HT-29 (cell line): ENCODE measurements at regions not wholly inside any gene's neighbourhood (a gene's known extent, or its start where the extent isn't known, plus 50 kb on each side); places are given as distances from the start of the nearest gene placed in this dataset.

ENCODE experiments used
- DNase-seq: peaks from one replicate; pipeline ENCODE4 v3.0.0-alpha.2; 2015; ENCODE audit warnings: low spot score

DNA sequence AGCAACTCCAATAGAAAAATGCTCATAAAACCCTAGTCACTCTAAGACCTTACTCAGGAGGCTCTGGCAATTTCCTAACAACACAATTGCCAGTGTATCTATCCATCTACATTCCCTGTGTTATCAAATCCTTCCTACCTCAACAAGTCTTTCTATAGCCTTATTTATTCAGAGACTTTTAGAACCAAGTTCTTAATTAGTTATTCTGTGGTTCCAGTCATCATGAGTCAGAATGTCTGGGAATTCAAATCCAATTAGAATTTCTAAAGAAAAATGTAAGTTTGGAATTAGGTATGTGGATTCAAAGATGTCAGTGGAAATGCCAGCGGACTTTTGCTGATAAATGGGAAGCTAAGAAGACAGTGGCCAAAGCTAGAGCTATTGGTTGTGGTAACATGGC lies 302.6 kb upstream of the C1orf87 start:
- no peak for DNase-seq

DNA sequence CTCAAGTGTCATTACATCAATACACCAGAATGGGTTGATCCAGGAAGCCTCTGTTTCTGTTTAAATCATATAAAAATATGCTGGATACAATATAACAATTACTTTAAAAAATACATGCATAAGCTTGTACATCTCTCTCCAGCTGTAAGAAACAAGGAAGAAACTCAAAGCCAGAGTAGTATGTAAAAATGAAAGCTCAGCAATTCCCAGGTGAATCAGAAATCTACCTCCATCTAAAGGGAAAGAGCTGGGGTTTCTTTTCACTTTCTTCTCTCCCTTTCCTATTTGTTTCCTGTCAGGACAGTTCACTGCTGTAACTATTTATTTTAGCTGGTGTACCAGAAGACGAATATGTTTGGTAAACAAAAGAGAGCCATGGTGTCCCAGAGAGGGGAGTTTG lies 301.0 kb upstream of the C1orf87 start:
- DNase-seq = no peak

GRCh38 chr1:60367532-60367931 lies 294.0 kb upstream of the C1orf87 start:
- DNase-seq = no peak

GRCh38 chr1:60359431-60359830 lies 285.9 kb upstream of the C1orf87 start:
- DNase-seq = no peak

GRCh38 chr1:60350531-60350930 lies 277.0 kb upstream of the C1orf87 start:
- no peak for DNase-seq

GRCh38 chr1:60348884-60349283 lies 275.3 kb upstream of the C1orf87 start:
- no peak for DNase-seq

DNA sequence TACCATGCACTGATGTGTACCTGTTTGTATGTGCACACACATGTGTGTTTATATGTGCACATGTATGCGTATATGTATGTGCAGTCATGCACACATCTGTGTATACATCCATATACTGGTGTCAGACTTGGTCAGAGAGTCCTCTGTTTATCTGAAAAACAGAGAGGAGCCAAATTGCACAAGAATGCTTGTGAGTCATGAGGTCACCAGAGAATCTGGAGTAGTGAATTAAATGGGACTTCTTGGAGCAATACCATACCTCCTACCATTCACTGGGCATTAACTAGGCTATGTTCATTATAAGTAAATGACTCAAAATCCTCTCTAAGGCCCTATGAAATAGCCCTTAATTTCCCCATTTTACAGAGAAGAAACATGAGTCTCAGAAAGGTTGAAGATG lies 272.1 kb upstream of the C1orf87 start:
- DNase-seq = no peak

- no peak for DNase-seq
These were observed 271.5 kb upstream of the C1orf87 start for GRCh38 chr1:60345049-60345448.

- no peak for DNase-seq
These were observed 270.2 kb upstream of the C1orf87 start for GRCh38 chr1:60343736-60344135.

DNA sequence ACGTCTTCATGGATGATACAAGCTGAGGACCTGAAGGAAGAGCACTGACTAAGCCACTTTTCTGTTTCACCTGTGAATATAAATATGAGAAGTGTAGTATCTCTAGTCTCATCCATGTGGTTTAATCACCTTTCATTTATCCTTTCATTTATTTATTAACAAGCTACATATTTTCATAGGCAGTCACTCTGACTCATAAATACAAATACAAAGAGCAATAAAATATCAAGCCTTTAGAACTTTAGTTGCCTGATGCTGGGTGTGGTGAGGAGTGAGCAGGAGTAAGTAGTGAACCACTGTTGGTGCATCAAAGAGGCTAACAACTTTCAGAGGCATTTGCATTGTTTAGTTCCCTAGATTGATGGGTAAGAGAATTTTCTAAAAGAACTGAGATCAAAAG lies 269.0 kb upstream of the C1orf87 start:
- no peak for DNase-seq

GRCh38 chr1:60341274-60341673 lies 267.7 kb upstream of the C1orf87 start:
- DNase-seq = no peak

GRCh38 chr1:60331647-60332046 lies 258.1 kb upstream of the C1orf87 start:
- DNase-seq = no peak

GRCh38 chr1:60329651-60330050 lies 256.1 kb upstream of the C1orf87 start:
- DNase-seq = no peak

DNA sequence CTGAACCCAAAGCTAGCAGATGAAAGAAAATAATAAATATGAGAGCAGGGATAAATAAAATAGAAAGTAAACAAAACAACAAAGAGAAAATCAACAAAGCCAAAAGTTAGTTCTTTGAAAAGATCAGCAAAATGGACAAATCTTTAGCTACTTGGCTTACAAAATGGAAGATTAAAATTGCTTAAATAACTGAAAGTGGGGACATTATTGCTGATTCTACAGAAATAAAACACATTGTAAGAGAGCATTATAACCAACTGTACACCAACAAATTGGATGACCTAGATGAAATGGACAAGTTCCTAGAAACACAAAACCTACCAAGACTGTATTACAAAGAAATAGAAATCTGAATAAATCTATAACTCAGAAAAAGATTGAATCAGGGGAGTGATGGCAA lies 238.3 kb upstream of the C1orf87 start:
- DNase-seq = no peak

DNA sequence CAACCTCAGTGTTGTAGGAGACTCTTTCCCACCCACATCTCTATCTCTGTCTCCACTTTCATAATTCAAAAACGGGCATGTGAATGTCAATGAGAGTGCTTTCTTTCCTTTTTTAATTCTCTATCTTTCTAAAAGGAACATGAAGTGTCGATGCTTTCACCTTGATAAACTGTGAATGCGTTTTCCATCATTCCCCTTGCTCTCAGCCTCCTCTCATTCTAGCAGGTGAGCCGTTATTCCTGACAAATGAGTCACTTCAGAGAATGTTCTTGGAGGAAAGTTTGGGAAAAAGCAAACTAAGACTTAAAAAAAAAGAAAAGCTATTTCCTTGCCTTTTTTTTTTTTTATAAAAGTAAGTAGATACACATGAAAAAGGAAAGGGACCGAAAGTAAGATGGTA lies 226.0 kb upstream of the C1orf87 start:
- no peak for DNase-seq

DNA sequence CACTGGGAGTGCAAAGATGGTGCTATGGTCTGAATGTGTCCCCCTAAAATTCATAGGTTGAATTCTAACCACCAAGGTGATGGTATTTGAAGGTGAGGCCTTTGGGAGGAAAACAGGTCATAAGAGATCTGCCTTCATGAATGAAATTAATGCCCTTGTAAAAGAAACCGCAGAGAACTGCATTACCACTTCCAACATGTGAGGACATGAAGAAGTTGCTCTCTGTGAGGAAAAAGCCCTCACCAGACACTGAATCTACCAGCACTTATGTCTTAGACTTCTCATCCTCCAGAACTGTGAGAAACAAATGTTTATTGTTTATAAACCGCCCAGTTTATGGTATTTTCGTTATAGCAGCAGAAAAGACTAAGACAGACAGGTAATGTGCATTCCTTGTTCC lies 224.7 kb upstream of the C1orf87 start:
- DNase-seq = no peak

GRCh38 chr1:60296794-60297193 lies 223.2 kb upstream of the C1orf87 start:
- no peak for DNase-seq

GRCh38 chr1:60292140-60292539 lies 218.6 kb upstream of the C1orf87 start:
- no peak for DNase-seq

- no peak for DNase-seq
These were observed 216.8 kb upstream of the C1orf87 start for GRCh38 chr1:60290393-60290792.

DNA sequence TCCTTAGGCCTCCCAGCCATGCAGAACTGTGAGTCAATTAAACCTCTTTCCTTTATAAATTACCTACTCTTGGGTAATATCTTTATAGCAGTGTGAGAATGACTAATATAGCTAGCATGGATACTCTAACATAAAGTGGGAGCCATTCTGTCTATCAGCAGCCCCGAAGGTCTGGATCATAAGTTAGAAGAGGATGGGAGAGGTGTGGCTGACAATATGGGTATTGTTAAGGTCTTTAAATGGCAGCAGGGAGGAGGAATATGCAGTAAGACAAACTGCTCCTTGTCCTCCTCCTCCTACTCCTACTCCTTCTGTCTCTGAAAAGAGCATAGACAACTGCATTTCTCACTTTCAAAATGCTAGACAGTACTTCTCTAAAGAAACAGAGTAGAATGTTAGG lies 214.0 kb upstream of the C1orf87 start:
- no peak for DNase-seq

DNA sequence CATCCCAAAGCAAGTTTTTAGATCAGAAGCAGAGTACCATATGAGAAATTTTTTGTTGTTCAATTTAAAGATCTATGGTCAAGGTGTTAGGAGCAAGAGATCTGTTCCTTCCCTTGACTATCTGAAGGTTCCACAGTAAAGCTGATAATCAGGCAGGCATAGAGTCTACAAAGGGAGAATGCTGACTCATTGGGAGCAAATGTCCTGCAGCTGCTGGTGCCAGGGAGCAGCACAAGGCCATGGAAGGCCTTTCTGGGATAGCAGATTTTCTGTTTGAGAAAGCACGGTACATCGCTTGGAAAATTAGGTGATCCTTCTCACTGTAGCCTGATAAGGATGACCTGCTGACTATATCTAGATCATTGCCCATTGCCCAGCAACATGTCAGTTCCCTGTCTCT lies 210.1 kb upstream of the C1orf87 start:
- no peak for DNase-seq

GRCh38 chr1:60281360-60281932 lies 207.9 kb upstream of the C1orf87 start:
- DNase-seq = peak; percentile 85

DNA sequence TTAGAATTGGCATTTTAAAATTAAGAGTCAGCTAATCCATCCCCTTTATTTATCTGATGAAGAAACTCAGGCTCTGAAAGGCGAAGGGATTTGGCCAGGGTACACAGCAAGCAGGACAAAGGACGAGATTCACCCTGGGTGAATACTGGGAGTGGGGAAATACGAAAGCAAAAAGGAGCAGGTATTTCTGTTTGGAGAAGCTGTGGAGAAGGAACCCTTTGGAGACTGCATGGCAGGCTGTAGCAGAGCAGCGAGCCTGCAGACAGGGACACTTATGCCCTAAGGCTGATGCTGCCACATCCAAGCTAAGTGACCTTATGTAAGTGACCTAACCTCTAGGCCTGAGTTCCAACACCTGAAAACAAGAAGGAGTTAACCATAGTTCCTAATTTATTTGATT lies 207.2 kb upstream of the C1orf87 start:
- DNase-seq = no peak

DNA sequence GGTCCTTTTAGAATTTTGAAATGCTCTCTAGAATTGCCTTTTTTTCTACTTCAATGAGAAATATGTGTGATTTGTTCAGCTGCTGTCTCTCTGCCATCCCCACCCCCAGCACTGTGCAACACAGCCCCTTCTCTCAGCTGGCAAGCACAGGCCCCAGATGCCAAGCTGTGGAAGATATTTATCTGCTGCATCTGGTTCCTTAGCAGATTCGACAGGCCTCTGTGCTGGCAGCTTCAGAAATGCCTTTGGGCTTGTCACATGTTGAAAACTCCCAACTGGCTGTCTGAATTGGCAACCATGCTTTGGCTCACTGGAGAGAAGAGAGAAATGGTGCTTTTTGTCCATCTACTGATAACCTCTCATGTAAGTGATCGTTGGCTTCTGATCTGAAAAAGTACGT lies 206.7 kb upstream of the C1orf87 start:
- no peak for DNase-seq

DNA sequence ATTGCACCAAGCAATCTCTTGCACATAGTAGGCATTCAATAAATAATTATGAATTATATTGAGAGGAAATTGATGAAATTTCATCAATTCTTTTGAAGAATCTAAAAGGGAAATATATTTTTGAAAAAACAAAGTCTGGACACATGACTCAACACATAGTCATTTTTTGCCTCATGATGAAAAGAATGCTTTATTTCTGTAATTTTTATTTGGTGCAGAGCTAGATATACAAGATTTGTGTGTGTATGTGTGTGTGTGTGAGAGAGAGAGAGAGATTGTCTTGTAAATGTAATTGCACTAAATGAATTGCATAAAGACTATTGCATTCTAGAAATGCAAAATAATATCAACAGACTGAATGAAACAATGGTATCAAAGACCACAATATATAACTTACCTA lies 206.2 kb upstream of the C1orf87 start:
- DNase-seq = no peak
